Smooth muscle cell (in vitro differentiated cells): ENCODE measurements at regions not wholly inside any gene's neighbourhood (a gene's known extent, or its start where the extent isn't known, plus 50 kb on each side); places are given as distances from the start of the nearest gene placed in this dataset.
"Not testable (repeated sequence)": the region's sequence is repeated elsewhere in the genome, so short reads cannot be mapped to it uniquely, and the experiment has no call there.

Source experiments
- DNase-seq: peaks from one replicate; lab custom pipeline; 2025; ENCODE audit not compliant: unreplicated experiment; lab: John Stamatoyannopoulos, UW
- H2AFZ ChIP-seq: fragments of 200-600 bp; sonication (generic); 2 replicates; pipeline ENCODE4 v1.6.0; 2016; ENCODE audit warnings: antibody characterized with exemption, low read depth, mild to moderate bottlenecking
- H3F3A ChIP-seq: fragments of 200-600 bp; sonication (generic); 2 replicates; pipeline ENCODE4 v1.6.0; 2017; ENCODE audit warnings: antibody characterized with exemption, low read depth
- H3K27ac ChIP-seq: fragments of 200-600 bp; sonication (generic); 2 replicates; pipeline ENCODE4 v1.5.1; 2016; ENCODE audit warnings: low read depth, mild to moderate bottlenecking
- H3K27me3 ChIP-seq: fragments of 200-600 bp; sonication (generic); 2 replicates; pipeline ENCODE4 v1.6.1; 2016; ENCODE audit warnings: low read depth, mild to moderate bottlenecking
- H3K36me3 ChIP-seq: fragments of 200-600 bp; sonication (generic); 2 replicates; pipeline ENCODE4 v1.5.1; 2016; ENCODE audit warnings: low read depth
- H3K4me1 ChIP-seq: fragments of 200-600 bp; sonication (generic); 2 replicates; pipeline ENCODE4 v1.5.1; 2016; ENCODE audit warnings: low read depth
- H3K4me2 ChIP-seq: fragments of 200-600 bp; sonication (generic); 2 replicates; pipeline ENCODE4 v1.6.0; 2016; ENCODE audit warnings: mild to moderate bottlenecking
- H3K4me3 ChIP-seq: fragments of 200-600 bp; sonication (generic); 2 replicates; pipeline ENCODE4 v1.5.1; 2016; ENCODE audit warnings: mild to moderate bottlenecking
- H3K79me2 ChIP-seq: fragments of 200-600 bp; sonication (generic); 2 replicates; pipeline ENCODE4 v1.6.0; 2016; ENCODE audit warnings: low read depth, mild to moderate bottlenecking
- H3K9ac ChIP-seq: fragments of 200-600 bp; sonication (generic); 2 replicates; pipeline ENCODE4 v1.6.0; 2016; ENCODE audit warnings: low read depth
- H3K9me3 ChIP-seq: fragments of 200-600 bp; sonication (generic); replicated peaks from 2 replicates; pipeline ENCODE4 v1.5.1; 2016; ENCODE audit warnings: low read depth
- H4K20me1 ChIP-seq: fragments of 200-600 bp; sonication (generic); 2 replicates; pipeline ENCODE4 v1.6.0; 2016; ENCODE audit warnings: low read depth
- WGBS: methylation state at CpG from one replicate; pipeline ENCODE4 v1.1.7; 2016; ENCODE audit warnings: low lambda C conversion rate; 5-methylcytosine and 5-hydroxymethylcytosine counted together
- TF ChIP-seq, protein P1 (sequence below): fragments of 200-600 bp; sonication (generic); IDR thresholded peaks from 2 replicates; pipeline ENCODE4 v1.5.1; 2017; ENCODE audit warnings: borderline replicate concordance, mild to moderate bottlenecking, antibody characterized with exemption; ENCODE audit not compliant: insufficient read depth, poor library complexity, severe bottlenecking

DNA sequence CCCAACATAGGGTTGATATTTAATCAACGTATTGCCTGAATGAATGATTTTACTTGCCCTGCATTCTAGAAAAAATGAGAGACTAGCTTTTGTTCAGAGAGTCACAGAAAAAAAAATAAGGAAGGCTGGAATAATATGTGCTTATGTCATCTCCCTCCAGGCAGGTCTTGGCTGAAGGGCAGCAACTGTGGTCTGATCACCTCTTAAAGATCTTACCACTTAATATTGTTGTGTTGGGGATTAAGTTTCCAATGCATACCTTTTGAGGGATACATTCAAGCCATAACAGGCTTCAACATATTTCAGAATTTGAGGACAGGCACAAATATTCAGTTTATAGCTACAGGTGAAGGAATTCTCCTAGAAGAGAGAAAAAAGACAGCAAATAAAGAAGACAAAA, 157.3 kb upstream of the S1PR3 start:
- H3K9me3 ChIP-seq: no peaks in the 10 kb centered on the region
- 88% methylated on average over 1 of the region's 1 CpG for WGBS
- no peak overlapping the region for H3K9ac ChIP-seq
- H4K20me1 ChIP-seq: no peaks in the 10 kb centered on the region
- H3K4me3 ChIP-seq: no peak overlapping the region
- H3K27ac ChIP-seq: peak overlapping the region; percentile 79
- H3K4me2 ChIP-seq: peak overlapping the region; percentile 37
- H3K79me2 ChIP-seq: no peaks in the 10 kb centered on the region
- H3K36me3 ChIP-seq: no peaks in the 10 kb centered on the region
- H2AFZ ChIP-seq: no peak overlapping the region
- no peaks in the 10 kb centered on the region for H3K27me3 ChIP-seq
- no peak for DNase-seq
- H3K4me1 ChIP-seq: peaks cover 12% of the 10 kb centered on the region
- TF ChIP-seq, protein P1, sequence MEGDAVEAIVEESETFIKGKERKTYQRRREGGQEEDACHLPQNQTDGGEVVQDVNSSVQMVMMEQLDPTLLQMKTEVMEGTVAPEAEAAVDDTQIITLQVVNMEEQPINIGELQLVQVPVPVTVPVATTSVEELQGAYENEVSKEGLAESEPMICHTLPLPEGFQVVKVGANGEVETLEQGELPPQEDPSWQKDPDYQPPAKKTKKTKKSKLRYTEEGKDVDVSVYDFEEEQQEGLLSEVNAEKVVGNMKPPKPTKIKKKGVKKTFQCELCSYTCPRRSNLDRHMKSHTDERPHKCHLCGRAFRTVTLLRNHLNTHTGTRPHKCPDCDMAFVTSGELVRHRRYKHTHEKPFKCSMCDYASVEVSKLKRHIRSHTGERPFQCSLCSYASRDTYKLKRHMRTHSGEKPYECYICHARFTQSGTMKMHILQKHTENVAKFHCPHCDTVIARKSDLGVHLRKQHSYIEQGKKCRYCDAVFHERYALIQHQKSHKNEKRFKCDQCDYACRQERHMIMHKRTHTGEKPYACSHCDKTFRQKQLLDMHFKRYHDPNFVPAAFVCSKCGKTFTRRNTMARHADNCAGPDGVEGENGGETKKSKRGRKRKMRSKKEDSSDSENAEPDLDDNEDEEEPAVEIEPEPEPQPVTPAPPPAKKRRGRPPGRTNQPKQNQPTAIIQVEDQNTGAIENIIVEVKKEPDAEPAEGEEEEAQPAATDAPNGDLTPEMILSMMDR: no peak
- H3F3A ChIP-seq: peaks cover 12% of the 10 kb centered on the region

DNA sequence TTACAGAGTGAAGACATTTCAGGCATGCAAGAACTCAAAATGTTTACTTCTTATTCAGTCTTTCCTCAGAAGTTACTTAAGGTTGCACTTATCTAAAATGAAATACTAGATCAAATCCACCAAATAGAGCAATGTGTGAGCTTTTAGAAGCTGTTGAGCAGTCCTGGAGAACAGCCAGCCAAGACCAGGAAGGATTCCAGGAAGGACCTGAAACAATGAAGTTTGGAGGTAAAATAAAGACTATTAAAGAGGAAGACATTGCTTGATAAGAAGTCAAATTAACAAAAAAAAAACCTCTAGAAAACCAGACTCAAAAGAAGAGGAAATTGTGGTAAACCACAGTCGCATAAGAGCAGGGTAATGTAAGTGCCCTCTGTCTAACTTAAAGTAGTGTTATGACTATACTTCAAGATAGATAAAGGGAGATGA, 156.2 kb upstream of the S1PR3 start:
- Histone ChIP-seq H3K27ac (peak overlapping the region; percentile 79), H3K9me3 (no peaks in the 10 kb centered on the region)
- WGBS: 13% methylated on average over 1 of the region's 1 CpG

DNA sequence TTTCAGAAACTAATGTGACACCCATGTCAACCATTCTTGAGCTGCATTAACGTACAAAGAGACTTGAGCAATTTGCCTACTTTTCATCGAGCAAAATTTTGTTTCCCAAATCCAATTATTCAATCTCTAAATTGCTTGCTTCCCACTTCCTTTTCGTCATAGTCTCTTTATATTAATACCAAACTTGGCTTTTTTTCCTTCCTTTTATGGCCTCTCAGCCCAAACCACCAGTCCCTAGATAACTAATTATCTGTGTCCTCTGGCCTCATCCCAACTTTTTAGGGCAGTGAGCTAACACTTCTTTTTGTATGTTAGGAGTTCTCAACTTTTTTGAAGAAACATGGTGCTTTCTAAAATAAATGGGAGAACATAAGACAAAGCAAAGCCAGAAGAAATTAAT, 155.5 kb upstream of the S1PR3 start:
- Histone ChIP-seq H3K79me2 (no peaks in the 10 kb centered on the region), H3K9ac (no peak overlapping the region)

More for the DNA sequence above, 156.2 kb upstream of the S1PR3 start:
- H3K9ac ChIP-seq: no peak overlapping the region
- no peak overlapping the region for H2AFZ ChIP-seq
- TF ChIP-seq, protein P1: no peak
- peaks cover 12% of the 10 kb centered on the region for H3F3A ChIP-seq
- H4K20me1 ChIP-seq: no peaks in the 10 kb centered on the region
- H3K36me3 ChIP-seq: no peaks in the 10 kb centered on the region
- no peaks in the 10 kb centered on the region for H3K79me2 ChIP-seq
- peak overlapping the region; percentile 78 for H3K4me2 ChIP-seq
- H3K4me3 ChIP-seq: no peak overlapping the region
- no peak for DNase-seq
- H3K4me1 ChIP-seq: peaks cover 12% of the 10 kb centered on the region
- no peaks in the 10 kb centered on the region for H3K27me3 ChIP-seq

DNA sequence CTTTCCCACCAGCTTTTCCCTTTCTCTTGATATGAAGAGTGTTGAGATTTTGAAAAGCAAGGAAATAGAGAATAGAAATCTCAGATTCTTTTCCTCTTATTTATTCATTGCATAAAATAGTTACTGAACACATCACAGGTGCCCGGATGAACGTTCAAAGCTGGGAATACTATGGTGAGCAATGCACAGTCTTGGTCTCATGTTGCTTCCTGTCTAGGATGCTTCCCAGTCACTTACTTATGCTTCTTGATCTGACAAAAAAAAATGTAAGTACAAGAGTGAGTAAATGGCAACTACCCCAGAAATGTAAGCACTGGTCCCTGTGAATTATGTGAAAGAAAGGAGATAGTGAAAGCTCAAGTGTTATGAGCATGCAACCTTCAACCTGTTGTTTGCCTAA, 153.5 kb upstream of the S1PR3 start:
- TF ChIP-seq, protein P1: no peak
- Histone ChIP-seq H4K20me1 (no peaks in the 10 kb centered on the region), H3K27ac (no peak overlapping the region), H3K4me3 (no peak overlapping the region), H3F3A (peaks cover 12% of the 10 kb centered on the region), H3K4me1 (peaks cover 9% of the 10 kb centered on the region), H2AFZ (no peak overlapping the region), H3K27me3 (no peaks in the 10 kb centered on the region), H3K9me3 (no peaks in the 10 kb centered on the region), H3K4me2 (no peak overlapping the region), H3K79me2 (no peaks in the 10 kb centered on the region), H3K9ac (no peak overlapping the region), H3K36me3 (no peaks in the 10 kb centered on the region)
- no peak for DNase-seq
- WGBS: 56% methylated on average over 2 of the region's 2 CpGs

More for the DNA sequence above, 155.5 kb upstream of the S1PR3 start:
- Histone ChIP-seq H3K36me3 (no peaks in the 10 kb centered on the region), H3K4me2 (peak overlapping the region; percentile 78), H3F3A (peaks cover 12% of the 10 kb centered on the region), H3K4me3 (no peak overlapping the region), H3K9me3 (no peaks in the 10 kb centered on the region), H3K27me3 (no peaks in the 10 kb centered on the region), H3K4me1 (peaks cover 12% of the 10 kb centered on the region), H3K27ac (peak overlapping the region; percentile 79), H4K20me1 (no peaks in the 10 kb centered on the region), H2AFZ (peak overlapping the region; percentile 60)
- TF ChIP-seq, protein P1: no peak
- 34% methylated on average over 3 of the region's 3 CpGs for WGBS
- no peak for DNase-seq

DNA sequence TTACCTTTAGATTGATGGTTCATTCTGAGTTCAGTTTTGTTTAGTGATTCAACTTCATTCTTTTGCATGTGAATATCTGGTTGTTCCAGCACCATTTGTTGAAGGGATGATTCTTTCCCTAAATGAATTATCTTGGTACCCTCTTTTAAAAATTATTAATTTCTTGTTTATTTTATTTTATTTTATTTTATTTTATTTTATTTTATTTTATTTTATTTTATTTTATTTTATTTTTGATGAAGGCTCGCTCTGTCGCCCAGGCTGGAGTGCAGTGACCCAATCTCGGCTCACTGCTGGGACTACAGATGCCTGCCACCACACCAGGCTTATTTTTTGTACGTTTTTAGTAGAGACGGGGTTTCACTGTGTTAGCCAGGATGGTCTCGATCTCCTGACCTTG, 141.4 kb upstream of the S1PR3 start:
- DNase-seq, H3K4me3 ChIP-seq, H3K27me3 ChIP-seq, H3K36me3 ChIP-seq, H3K79me2 ChIP-seq, H4K20me1 ChIP-seq, H2AFZ ChIP-seq, H3K9ac ChIP-seq, H3K9me3 ChIP-seq, H3K4me2 ChIP-seq, H3K27ac ChIP-seq, H3K4me1 ChIP-seq: not testable (repeated sequence)
- peaks cover 10% of the 10 kb centered on the region for H3F3A ChIP-seq
- 97% methylated on average over 6 of the region's 6 CpGs for WGBS
